COR-L47 (cell line): ENCODE measurements at regions not wholly inside any gene's neighbourhood (a gene's known extent, or its start where the extent isn't known, plus 50 kb on each side); places are given as distances from the start of the nearest gene placed in this dataset.
"Not testable (repeated sequence)": the region's sequence is repeated elsewhere in the genome, so short reads cannot be mapped to it uniquely, and the experiment has no call there.

Experiments used
- DNase-seq: peaks from one replicate; lab custom pipeline; 2025; lab: John Stamatoyannopoulos, UW

- no peak for DNase-seq
These were observed 733.9 kb upstream of the EPHA5 start for GRCh38 chr4:66404141-66404540.

- no peak for DNase-seq
These were observed 706.6 kb upstream of the EPHA5 start for GRCh38 chr4:66376921-66377320.

GRCh38 chr4:66376396-66376795 is 706.1 kb upstream of the EPHA5 start:
- no peak for DNase-seq

- DNase-seq, result no peak
These were observed 703.0 kb upstream of the EPHA5 start for GRCh38 chr4:66373268-66373667.

- no peak for DNase-seq
These were observed 702.4 kb upstream of the EPHA5 start for GRCh38 chr4:66372706-66373105.

GRCh38 chr4:66367043-66367660 is 696.9 kb upstream of the EPHA5 start:
- DNase-seq, result no peak

- not testable (repeated sequence) for DNase-seq
These were observed 690.1 kb upstream of the EPHA5 start for GRCh38 chr4:66360395-66360794.

GRCh38 chr4:66357316-66357715 is 687.0 kb upstream of the EPHA5 start:
- no peak for DNase-seq

GRCh38 chr4:66355328-66355727 is 685.0 kb upstream of the EPHA5 start:
- no peak for DNase-seq

- no peak for DNase-seq
These were observed 681.5 kb upstream of the EPHA5 start for GRCh38 chr4:66351761-66352160.

GRCh38 chr4:66340286-66340893 is 670.1 kb upstream of the EPHA5 start:
- no peak for DNase-seq

GRCh38 chr4:66339007-66339406 is 668.7 kb upstream of the EPHA5 start:
- DNase-seq, result no peak

GRCh38 chr4:66331761-66332160 is 661.5 kb upstream of the EPHA5 start:
- DNase-seq, result no peak

- no peak for DNase-seq
These were observed 659.8 kb upstream of the EPHA5 start for GRCh38 chr4:66330125-66330524.

GRCh38 chr4:66328803-66329574 is 658.7 kb upstream of the EPHA5 start:
- no peak for DNase-seq

- no peak for DNase-seq
These were observed 637.6 kb upstream of the EPHA5 start for GRCh38 chr4:66307641-66308438.

GRCh38 chr4:66300336-66300934 is 630.1 kb upstream of the EPHA5 start:
- DNase-seq, result no peak

- DNase-seq, result no peak
These were observed 628.3 kb upstream of the EPHA5 start for GRCh38 chr4:66298569-66298968.

GRCh38 chr4:66297703-66298102 is 627.4 kb upstream of the EPHA5 start:
- DNase-seq, result no peak

GRCh38 chr4:66294638-66295037 is 624.3 kb upstream of the EPHA5 start:
- no peak for DNase-seq

- no peak for DNase-seq
These were observed 614.7 kb upstream of the EPHA5 start for GRCh38 chr4:66284991-66285451.

GRCh38 chr4:66279084-66279483 is 608.8 kb upstream of the EPHA5 start:
- DNase-seq, result no peak
